GM12891 (cell line): ENCODE measurements at regions not wholly inside any gene's neighbourhood (a gene's known extent, or its start where the extent isn't known, plus 50 kb on each side); places are given as distances from the start of the nearest gene placed in this dataset.
"Not testable (repeated sequence)": the region's sequence is repeated elsewhere in the genome, so short reads cannot be mapped to it uniquely, and the experiment has no call there.

Experiments
- DNase-seq: peaks from one replicate; pipeline ENCODE4 v3.0.0; 2011; ENCODE audit warnings: low spot score; ENCODE audit not compliant: insufficient read length
- FAIRE-seq: peaks from 2 replicates; lab custom pipeline; 2011; peaks lifted over from hg19 to GRCh38; lab: Jason Lieb, UNC
- PAX5 ChIP-seq: IDR thresholded peaks from 2 replicates; pipeline ENCODE4 v1.6.1; 2011; ENCODE audit warnings: low read length, moderate library complexity, mild to moderate bottlenecking; ENCODE audit not compliant: insufficient read depth, severe bottlenecking
- POLR2A ChIP-seq: IDR thresholded peaks from 2 replicates; pipeline ENCODE4 v1.6.1; 2011; ENCODE audit warnings: low read depth, low read length, control low read depth
- POLR2AphosphoS5 ChIP-seq: IDR thresholded peaks from 2 replicates; pipeline ENCODE4 v1.6.1; 2011; ENCODE audit warnings: low read depth, low read length, control low read depth
- SPI1 ChIP-seq: IDR thresholded peaks from 2 replicates; pipeline ENCODE4 v1.6.1; 2011; ENCODE audit warnings: low read depth, low read length, control low read depth
- TAF1 ChIP-seq: IDR thresholded peaks from 2 replicates; pipeline ENCODE4 v1.6.1; 2011; ENCODE audit warnings: low read depth, low read length, control low read depth

DNA sequence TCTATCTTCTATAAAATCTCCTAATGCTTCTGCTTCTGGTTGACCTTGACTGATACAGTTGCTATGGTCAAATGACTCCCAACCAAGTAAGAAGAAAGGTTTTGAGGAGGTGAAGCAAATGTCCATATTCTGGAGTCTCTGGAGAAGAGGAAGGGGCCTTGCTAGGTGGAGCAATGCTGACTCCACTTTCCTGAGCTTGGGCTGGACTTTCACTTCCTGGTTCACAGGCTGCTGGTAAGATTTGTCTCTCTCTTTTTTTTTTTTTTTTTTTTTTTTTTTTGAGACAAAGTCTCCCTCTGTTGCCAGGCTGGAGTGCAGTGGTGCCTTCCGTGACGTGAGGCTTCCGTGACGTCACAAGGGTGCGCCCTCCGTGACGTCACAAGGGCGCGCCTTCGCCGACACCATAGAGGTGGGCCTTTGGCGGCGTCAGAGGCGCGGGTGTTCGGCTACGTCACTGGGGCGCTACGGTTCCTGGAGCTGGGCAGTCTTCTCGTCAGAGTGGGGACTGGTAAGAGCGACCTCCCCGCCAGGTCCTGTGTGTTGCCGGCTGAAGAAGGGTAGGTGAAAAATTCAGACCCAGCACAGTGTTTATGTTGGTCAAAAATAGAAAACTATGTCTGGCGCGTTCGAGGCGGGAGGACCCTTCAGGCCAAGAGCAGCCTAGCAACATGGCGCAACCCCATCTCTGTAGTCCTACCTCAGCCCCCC is 93.7 kb upstream of the METTL14 start:
- TF ChIP-seq TAF1: peak; percentile 22; the same call in 1 of the 2 replicates
- TF ChIP-seq POLR2A: peak; percentile 68
- peak; percentile 62; the same call in 1 of the 2 replicates for TF ChIP-seq POLR2AphosphoS5
- TF ChIP-seq PAX5: peak; percentile 10
- peak; percentile 87 for TF ChIP-seq SPI1
- FAIRE-seq: peak; percentile 99
- DNase-seq: peak; percentile 60

DNA sequence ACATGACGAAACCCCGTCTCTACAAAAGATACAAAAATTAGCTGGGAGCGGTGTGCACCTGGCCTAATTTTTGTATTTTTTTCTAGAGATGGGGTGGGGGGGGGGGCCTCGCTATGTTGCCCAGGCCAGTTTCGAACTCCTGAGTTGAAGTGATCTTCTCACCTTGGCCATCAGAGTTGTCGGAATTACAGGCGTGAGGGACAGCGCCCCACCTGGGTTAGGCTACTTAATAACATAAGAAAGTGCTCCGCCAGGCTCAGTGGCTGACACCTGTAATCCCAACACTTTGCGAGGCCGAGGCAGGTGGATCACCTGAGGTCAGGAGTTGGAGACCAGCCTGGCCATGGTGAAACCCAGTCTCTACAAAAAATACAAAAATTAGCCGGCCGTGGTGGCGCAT is 92.9 kb upstream of the METTL14 start:
- not testable (repeated sequence) for FAIRE-seq, DNase-seq

DNA sequence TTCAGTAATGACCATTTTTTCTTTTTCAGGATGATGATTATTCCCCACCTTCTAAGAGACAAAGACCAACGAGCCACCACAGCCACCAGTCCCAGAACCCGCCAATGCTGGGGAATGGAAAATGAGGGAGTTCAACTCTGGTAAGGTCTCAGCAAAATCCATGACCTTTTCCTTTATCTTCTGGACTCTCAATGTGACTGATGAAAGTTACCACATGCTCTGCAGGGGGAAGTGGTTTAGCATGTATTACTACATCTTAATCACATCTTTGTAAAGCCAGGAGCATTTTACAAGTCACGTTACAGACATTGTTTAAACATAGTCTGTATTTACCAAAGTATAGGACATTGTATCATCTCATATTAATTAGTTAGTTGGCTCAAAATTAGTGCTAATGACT is 89.3 kb upstream of the METTL14 start:
- not testable (repeated sequence) for DNase-seq, FAIRE-seq

DNA sequence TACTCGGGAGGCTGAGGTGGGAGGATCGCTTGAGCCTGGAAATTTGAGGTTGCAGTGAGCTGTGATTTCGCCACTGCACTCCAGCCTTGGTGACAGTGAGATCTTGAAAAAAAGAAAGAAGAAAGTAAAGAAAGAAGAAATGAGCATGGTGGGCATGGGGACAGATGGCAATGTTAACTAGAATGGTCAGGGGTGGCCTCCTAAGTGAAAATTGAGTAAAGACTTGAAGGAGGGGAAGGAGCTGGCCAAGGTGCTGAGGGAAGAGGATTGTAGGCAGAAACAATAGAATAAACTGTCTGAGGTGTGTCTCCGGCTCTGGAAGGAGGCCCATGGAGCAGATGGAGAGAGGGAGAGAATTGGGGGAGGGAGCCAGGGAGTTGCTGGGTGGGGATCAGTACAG is 60.1 kb upstream of the METTL14 start:
- not testable (repeated sequence) for DNase-seq, FAIRE-seq

DNA sequence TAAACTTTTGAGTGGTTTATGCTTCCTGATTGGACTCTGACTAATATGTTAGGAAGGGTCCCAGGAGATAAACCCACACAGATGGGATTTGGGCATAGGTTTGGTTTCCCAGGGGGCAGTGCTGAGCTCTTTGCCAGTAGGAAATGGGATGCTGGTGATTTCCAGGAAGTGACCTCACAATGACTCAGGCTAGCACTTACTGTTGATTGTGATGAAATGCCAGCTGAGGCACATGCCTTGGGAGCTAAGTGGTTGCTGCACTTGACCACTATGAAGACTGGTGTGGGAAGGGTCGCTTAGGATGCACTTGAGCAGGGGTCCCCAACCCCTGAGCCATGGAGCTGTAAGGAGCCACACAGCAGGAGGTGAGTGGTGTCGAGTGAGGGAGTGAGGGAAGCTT is 55.5 kb upstream of the METTL14 start:
- not testable (repeated sequence) for FAIRE-seq, DNase-seq

DNA sequence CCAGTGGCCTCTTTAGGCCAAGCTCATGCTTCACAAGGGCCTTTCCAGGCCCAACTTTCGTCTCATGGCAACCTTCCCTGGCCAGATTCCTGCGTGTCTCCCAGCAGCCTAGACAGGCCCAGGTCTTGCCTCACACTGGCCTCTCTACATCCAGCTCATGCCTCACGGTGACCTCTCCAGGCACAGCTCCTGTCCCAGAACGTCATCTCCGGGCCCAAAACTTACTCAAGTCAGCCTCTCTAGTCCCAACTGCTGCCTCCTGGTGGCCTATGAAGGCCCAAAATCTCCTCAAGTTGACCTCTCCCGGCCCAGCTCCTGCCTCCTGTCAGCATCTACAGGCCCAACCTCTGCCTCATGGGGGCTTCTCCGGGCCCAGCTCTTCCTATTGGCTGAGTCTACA is 54.3 kb upstream of the METTL14 start:
- not testable (repeated sequence) for FAIRE-seq

DNA sequence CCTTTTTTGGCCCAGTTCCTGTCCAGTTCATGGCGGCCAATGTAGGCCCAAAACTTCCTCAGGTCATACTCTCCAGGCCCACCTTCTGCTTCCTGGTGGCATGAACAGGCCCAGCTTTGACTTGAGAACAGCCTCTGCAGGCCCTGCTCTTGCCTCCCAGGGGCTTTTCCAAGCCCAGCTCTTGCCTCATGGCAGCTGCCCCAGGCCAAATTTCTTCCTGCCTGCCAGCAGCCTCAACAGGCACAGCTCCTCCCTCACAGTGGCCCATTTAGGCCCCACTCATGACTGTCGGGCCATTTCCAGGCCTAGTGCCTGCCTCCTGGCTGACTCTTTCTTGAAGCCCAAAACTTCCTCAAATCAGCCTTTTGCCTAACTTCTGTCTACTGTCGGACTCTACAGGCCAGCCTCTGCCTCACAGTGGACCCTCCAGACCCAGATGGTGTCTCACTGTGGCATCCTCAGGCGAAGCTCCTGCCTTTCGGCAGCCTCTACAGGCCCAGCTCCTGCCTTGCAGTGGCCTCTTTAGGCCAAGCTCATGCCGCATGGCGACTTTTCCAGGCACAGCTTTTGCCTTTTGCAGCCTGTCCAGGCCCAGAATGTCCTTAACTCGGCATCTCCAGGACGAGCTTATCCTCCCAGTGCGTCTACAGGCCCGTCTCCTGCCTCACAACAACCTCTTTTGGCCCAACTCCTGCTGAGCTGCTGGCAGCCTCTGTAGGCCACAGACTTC is 53.7 kb upstream of the METTL14 start:
- DNase-seq, FAIRE-seq: not testable (repeated sequence)

More for the DNA sequence above, 54.3 kb upstream of the METTL14 start:
- DNase-seq: not testable (repeated sequence)

DNA sequence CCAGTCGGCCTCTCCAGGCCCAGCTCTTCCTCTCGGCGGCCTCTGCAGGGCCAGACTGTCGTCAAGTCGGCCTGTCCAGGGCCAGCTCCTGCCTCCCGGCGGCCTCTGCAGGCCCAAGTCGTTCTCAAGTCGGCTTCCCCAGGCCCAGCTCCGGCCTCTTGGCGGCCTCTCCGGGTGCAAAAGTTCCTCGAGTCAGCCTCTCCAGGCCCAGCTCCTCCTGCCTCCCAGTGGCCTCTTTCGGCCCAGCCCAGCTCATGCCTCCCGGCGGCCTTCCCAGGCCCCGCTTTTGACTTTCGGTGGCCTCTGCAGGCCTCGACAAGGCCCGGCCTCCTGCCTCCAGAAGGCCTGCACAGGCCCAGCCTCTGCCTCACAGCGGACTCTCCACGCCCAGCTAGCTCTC is 51.7 kb upstream of the METTL14 start:
- not testable (repeated sequence) for FAIRE-seq, DNase-seq

DNA sequence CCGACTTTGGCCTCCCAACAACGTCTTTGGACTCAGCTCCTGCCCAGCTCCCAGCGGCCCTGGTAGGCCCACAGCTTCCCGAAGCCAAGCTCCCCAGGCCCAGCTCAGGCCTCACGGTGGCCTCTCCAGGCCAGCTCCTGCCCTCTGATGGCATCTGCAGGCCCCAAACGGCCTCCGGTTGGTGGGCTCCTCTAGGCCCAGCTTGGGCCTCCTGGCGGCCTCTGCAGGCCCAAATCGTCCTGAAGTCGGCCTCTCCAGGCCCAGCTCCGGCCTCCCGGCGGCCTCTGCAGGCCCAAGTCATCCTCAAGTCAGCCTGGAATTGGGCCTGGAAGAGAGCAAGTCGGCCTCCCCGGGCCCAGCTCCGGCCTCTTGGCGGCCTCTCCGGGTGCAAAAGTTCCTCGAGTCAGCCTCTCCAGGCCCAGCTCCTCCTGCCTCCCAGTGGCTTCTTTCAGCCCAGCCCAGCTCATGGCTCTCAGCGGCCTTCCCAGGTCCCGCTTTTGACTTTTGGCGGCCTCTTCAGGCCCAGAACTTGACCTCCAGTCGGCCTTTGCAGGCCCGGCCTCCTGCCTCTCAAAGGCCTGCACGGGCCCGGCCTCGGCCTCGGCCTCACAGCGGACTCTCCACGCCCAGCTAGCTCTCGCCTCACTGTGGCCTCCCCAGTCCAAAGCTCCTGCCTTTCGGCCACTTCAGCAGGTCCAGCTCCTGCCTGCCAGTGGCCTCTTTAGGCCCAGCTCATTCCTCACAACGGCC is 50.9 kb upstream of the METTL14 start:
- DNase-seq, FAIRE-seq: not testable (repeated sequence)
